Panc1 (cell line): ENCODE measurements at regions not wholly inside any gene's neighbourhood (a gene's known extent, or its start where the extent isn't known, plus 50 kb on each side); places are given as distances from the start of the nearest gene placed in this dataset.

Experiments
- ATAC-seq: fragments of 200-7000 bp; cut with Tn5 transposase; 2 replicates; pipeline ENCODE4 v1.9.1; 2020; ENCODE audit warnings: mild to moderate bottlenecking, moderate library complexity
- BruUV-seq: library from RNA; stranded (reverse); fragments of 400-500 nt; replicated peaks from 2 replicates; lab custom pipeline; 2021; lab: Mats Ljungman, UMichigan
- CTCF ChIA-PET: fragments of 300-600 bp; sonication (Branson Sonifier 250); formaldehyde crosslinking; loops from one replicate; lab custom pipeline; 2022; ENCODE audit warnings: antibody characterized with exemption; lab: Charles Lee
- POLR2A ChIA-PET: fragments of 300-600 bp; sonication (Branson Sonifier 250); formaldehyde crosslinking; loops from one replicate; lab custom pipeline; 2022; ENCODE audit warnings: antibody characterized with exemption; lab: Charles Lee
- DNase-seq: peaks from one replicate; pipeline ENCODE4 v3.0.0-alpha.2; 2010; ENCODE audit warnings: low read depth, low spot score
- H3K27ac ChIP-seq: 2 replicates; pipeline ENCODE4 v1.5.1; 2011; ENCODE audit warnings: mild to moderate bottlenecking, low read length, inconsistent platforms
- H3K27me3 ChIP-seq: fragments of 200-500 bp; sonication (Bioruptor generic); 2 replicates; pipeline ENCODE4 v1.6.0; 2014; ENCODE audit warnings: low read length, inconsistent platforms; ENCODE audit not compliant: control insufficient read depth, insufficient read depth
- H3K36me3 ChIP-seq: fragments of 200-500 bp; sonication (Bioruptor generic); 2 replicates; pipeline ENCODE4 v1.5.1; 2014; ENCODE audit warnings: inconsistent platforms, mild to moderate bottlenecking, low read length, moderate library complexity; ENCODE audit not compliant: control insufficient read depth, insufficient read depth
- H3K4me1 ChIP-seq: 2 replicates; pipeline ENCODE4 v1.5.1; 2011; ENCODE audit warnings: inconsistent platforms, mild to moderate bottlenecking, low read length, moderate library complexity; ENCODE audit not compliant: control insufficient read depth, insufficient read depth
- H3K4me3 ChIP-seq, 2 experiments: 2 replicates each; pipeline ENCODE4 v1.5.1; 2011 to 2012; ENCODE audit warnings: low read depth in 2 of 2, low read length in 2 of 2, mild to moderate bottlenecking in 2 of 2, inconsistent platforms in 1 of 2, moderate library complexity in 1 of 2
- H3K9me3 ChIP-seq: fragments of 200-500 bp; sonication (Bioruptor generic); 2 replicates; pipeline ENCODE4 v1.5.1; 2014; ENCODE audit warnings: low read depth, mild to moderate bottlenecking, inconsistent platforms, low read length, moderate library complexity; ENCODE audit not compliant: control insufficient read depth, insufficient read depth
- CTCF ChIP-seq: fragments of 450-650 bp; IDR thresholded peaks from 2 replicates; pipeline ENCODE4 v1.5.1; 2017; ENCODE audit warnings: mild to moderate bottlenecking
- POLR2AphosphoS5 ChIP-seq: IDR thresholded peaks from 2 replicates; pipeline ENCODE4 v1.6.1; 2012; ENCODE audit warnings: mild to moderate bottlenecking, low read depth, low read length, moderate library complexity
- REST ChIP-seq, 2 experiments: IDR thresholded peaks; 2 replicates each; pipeline ENCODE4 v1.6.1; 2011 to 2012; ENCODE audit warnings: low read depth in 2 of 2, control low read depth in 1 of 2, low read length in 1 of 2, mild to moderate bottlenecking in 1 of 2, moderate library complexity in 1 of 2; ENCODE audit not compliant: insufficient read depth in 1 of 2
- SIN3A ChIP-seq: IDR thresholded peaks from 2 replicates; pipeline ENCODE4 v1.6.1; 2012; ENCODE audit warnings: low read depth, mild to moderate bottlenecking, low read length, moderate library complexity, borderline replicate concordance; ENCODE audit not compliant: insufficient read depth
- TCF7L2 ChIP-seq: IDR thresholded peaks from 2 replicates; pipeline ENCODE4 v1.6.1; 2011; ENCODE audit warnings: mild to moderate bottlenecking, low read depth, low read length, inconsistent platforms
- in situ Hi-C: cut with HindIII; loops from 2 replicates; pipeline ENCODE4 v1.10.0; 2016; ENCODE audit warnings: low sequenced_read_pairs, low pct_unique_long_range_greater_than_20kb
- intact Hi-C: fragments of 100-400 bp; cut with micrococcal nuclease; formaldehyde crosslinking; loops from one replicate; pipeline ENCODE4 v1.10.0; 2022; ENCODE audit not compliant: unreplicated experiment

GRCh38 chr11:57087991-57088390 lies 93.8 kb upstream of the LRRC55 start:
- intact Hi-C loops: no loop called here
- H3K27ac ChIP-seq: no peak overlapping the region
- H3K4me1 ChIP-seq: no peaks in the 10 kb centered on the region
- CTCF ChIA-PET: no interaction called here
- H3K27me3 ChIP-seq: no peaks in the 10 kb centered on the region
- in situ Hi-C loops: no loop called here
- POLR2A ChIA-PET: no interaction called here
- no peak for ATAC-seq
- no TSS peak for BruUV-seq
- no peak for TF ChIP-seq POLR2AphosphoS5
- TF ChIP-seq SIN3A: no peak
- no peak for TF ChIP-seq CTCF
- no peak for TF ChIP-seq TCF7L2
- TF ChIP-seq REST (IDR thresholded peaks at IDR 0.05; ENCODE audit: insufficient read depth in 1 of 2, low read depth in 2 of 2, low read length in 1 of 2): no peak
- no peaks in the 10 kb centered on the region for H3K36me3 ChIP-seq
- H3K9me3 ChIP-seq: no peaks in the 10 kb centered on the region
- no peak overlapping the region for H3K4me3 ChIP-seq
- DNase-seq: no peak

- ATAC-seq (no peak), DNase-seq (no peak)
- Histone ChIP-seq H3K4me3 (no peak overlapping the region), H3K27me3 (no peaks in the 10 kb centered on the region), H3K4me1 (no peaks in the 10 kb centered on the region), H3K27ac (no peak overlapping the region), H3K9me3 (no peaks in the 10 kb centered on the region), H3K36me3 (no peaks in the 10 kb centered on the region)
- no TSS peak for BruUV-seq
- in situ Hi-C loops (no loop called here), intact Hi-C loops (no loop called here)
- ChIA-PET POLR2A (no interaction called here), CTCF (no interaction called here)
- TF ChIP-seq REST (IDR thresholded peaks at IDR 0.05; ENCODE audit: insufficient read depth in 1 of 2, low read depth in 2 of 2, low read length in 1 of 2) (no peak), SIN3A (no peak), CTCF (no peak), POLR2AphosphoS5 (no peak), TCF7L2 (no peak)
Observed at GRCh38 chr11:57092028-57092698, 89.6 kb upstream of the LRRC55 start.
